SK-N-SH (cell line): ENCODE measurements at regions not wholly inside any gene's neighbourhood (a gene's known extent, or its start where the extent isn't known, plus 50 kb on each side); places are given as distances from the start of the nearest gene placed in this dataset.

Source experiments
- CTCF ChIA-PET: fragments of 300-600, 350-600 bp; formaldehyde crosslinking; extraction: SDS; loops from one replicate; lab custom pipeline; 2021; lab: Yijun Ruan, JAX
- POLR2A ChIA-PET: fragments of 350-600 bp; sonication (Branson Sonifier 250); formaldehyde crosslinking; extraction: SDS; loops from one replicate; lab custom pipeline; 2020; ENCODE audit warnings: antibody characterized with exemption, inconsistent platforms; lab: Yijun Ruan, JAX
- DNase-seq: peaks from one replicate; pipeline ENCODE4 v3.0.0; 2012
- H2AFZ ChIP-seq: fragments of 200-600 bp; sonication (generic); 2 replicates; pipeline ENCODE4 v1.8.1; 2016; ENCODE audit warnings: antibody characterized with exemption, mild to moderate bottlenecking, low read depth
- H3F3A ChIP-seq: fragments of 200-600 bp; sonication (generic); replicated peaks from 2 replicates; pipeline ENCODE3; 2016; ENCODE audit warnings: antibody characterized with exemption, mild to moderate bottlenecking; ENCODE audit not compliant: insufficient read depth
- H3K27ac ChIP-seq, 2 experiments: fragments of 200-500 bp in 1 of 2; fragments of 200-600 bp in 1 of 2; sonication (Bioruptor generic) in 1 of 2; sonication (generic), shearing (Covaris generic) in 1 of 2; 2 replicates each; pipeline versions ENCODE4 v1.5.1 to v1.6.1; 2014 to 2016; ENCODE audit warnings: low read depth in 2 of 2, inconsistent platforms in 1 of 2, low read length in 1 of 2, mild to moderate bottlenecking in 1 of 2, mixed read lengths in 1 of 2
- H3K27me3 ChIP-seq: fragments of 200-600 bp; sonication (generic), shearing (Covaris generic); 2 replicates; pipeline ENCODE4 v1.6.1; 2016; ENCODE audit warnings: mixed run types; ENCODE audit not compliant: insufficient read depth
- H3K36me3 ChIP-seq, 2 experiments: fragments of 200-500 bp in 1 of 2; fragments of 200-600 bp in 1 of 2; sonication (Bioruptor generic) in 1 of 2; sonication (generic) in 1 of 2; replicated peaks in 1 of 2; 2 replicates each; pipeline versions ENCODE3 to v1.5.1; 2014 to 2016; ENCODE audit warnings: low read length in 1 of 2, mild to moderate bottlenecking in 1 of 2; ENCODE audit not compliant: insufficient read depth in 2 of 2, control insufficient read depth in 1 of 2
- H3K4me1 ChIP-seq, 2 experiments: fragments of 200-500 bp in 1 of 2; fragments of 200-600 bp in 1 of 2; sonication (Bioruptor generic) in 1 of 2; sonication (generic), shearing (Covaris generic) in 1 of 2; 2 replicates each; pipeline versions ENCODE4 v1.5.1 to v1.6.1; 2014 to 2016; ENCODE audit warnings: low read depth in 1 of 2, low read length in 1 of 2, mixed run types in 1 of 2; ENCODE audit not compliant: insufficient read depth in 2 of 2, control insufficient read depth in 1 of 2
- H3K4me2 ChIP-seq: fragments of 200-600 bp; sonication (generic), shearing (Covaris generic); 2 replicates; pipeline ENCODE4 v1.6.1; 2017; ENCODE audit warnings: mixed run types
- H3K4me3 ChIP-seq, 2 experiments: fragments of 200-500 bp in 1 of 2; fragments of 200-600 bp in 1 of 2; sonication (Bioruptor generic) in 1 of 2; sonication (generic), shearing (Covaris generic) in 1 of 2; 2 replicates each; pipeline versions ENCODE4 v1.5.1 to v1.8.1; 2014 to 2016; ENCODE audit warnings: low read depth in 2 of 2, inconsistent platforms in 1 of 2, low read length in 1 of 2, mild to moderate bottlenecking in 1 of 2, mixed read lengths in 1 of 2, moderate library complexity in 1 of 2
- H3K79me2 ChIP-seq: fragments of 200-600 bp; sonication (generic); 2 replicates; pipeline ENCODE4 v1.8.1; 2017; ENCODE audit warnings: mild to moderate bottlenecking; ENCODE audit not compliant: insufficient read depth
- H3K9ac ChIP-seq: fragments of 200-600 bp; sonication (generic); 2 replicates; pipeline ENCODE4 v1.6.1; 2017; ENCODE audit warnings: mixed run types
- H3K9me2 ChIP-seq: fragments of 200-600 bp; sonication (generic); 2 replicates; pipeline ENCODE4 v1.6.1; 2017; ENCODE audit warnings: mixed run types
- H3K9me3 ChIP-seq: fragments of 200-600 bp; sonication (generic); 2 replicates; pipeline ENCODE4 v1.6.1; 2017; ENCODE audit warnings: mixed run types, mild to moderate bottlenecking, moderate library complexity
- H4K20me1 ChIP-seq: fragments of 200-600 bp; sonication (generic); 2 replicates; pipeline ENCODE4 v1.6.1; 2017; ENCODE audit warnings: mild to moderate bottlenecking, mixed run types; ENCODE audit not compliant: insufficient read depth
- ELF1 ChIP-seq: IDR thresholded peaks from 2 replicates; pipeline ENCODE4 v1.4.0; 2012
- EZH2phosphoT487 ChIP-seq: fragments of 200-600 bp; sonication (generic); IDR thresholded peaks from 2 replicates; pipeline ENCODE4 v1.6.1; 2017; ENCODE audit warnings: low read depth, mixed run types, mild to moderate bottlenecking, antibody characterized with exemption, moderate library complexity, borderline replicate concordance
- IRF3 ChIP-seq: fragments of 150-350 bp; IDR thresholded peaks from 2 replicates; pipeline ENCODE4 v1.6.1; 2016; ENCODE audit warnings: mild to moderate bottlenecking, low read depth, low read length
- JUND ChIP-seq: IDR thresholded peaks from 2 replicates; pipeline ENCODE4 v1.4.0; 2012
- MXI1 ChIP-seq: IDR thresholded peaks from 2 replicates; pipeline ENCODE4 v1.6.1; 2012; ENCODE audit warnings: mild to moderate bottlenecking, low read depth, low read length, improper control_type of control experiment
- NFIC ChIP-seq: IDR thresholded peaks from 2 replicates; pipeline ENCODE4 v1.4.0; 2012; ENCODE audit warnings: borderline replicate concordance
- NRF1 ChIP-seq: IDR thresholded peaks from 2 replicates; pipeline ENCODE4 v1.6.1; 2012; ENCODE audit warnings: low read depth, mild to moderate bottlenecking, low read length
- PBX3 ChIP-seq: IDR thresholded peaks from 2 replicates; pipeline ENCODE4; 2012
- POLR2AphosphoS5 ChIP-seq: IDR thresholded peaks from 2 replicates; pipeline ENCODE4 v1.6.1; 2012; ENCODE audit warnings: low read depth, low read length
- RAD21 ChIP-seq: IDR thresholded peaks from 2 replicates; pipeline ENCODE4 v1.6.1; 2012; ENCODE audit warnings: mild to moderate bottlenecking, low read length
- RFX5 ChIP-seq: IDR thresholded peaks from 2 replicates; pipeline ENCODE4 v1.6.1; 2012; ENCODE audit warnings: mild to moderate bottlenecking, improper control_type of control experiment, low read length
- SIN3A ChIP-seq: IDR thresholded peaks from 2 replicates; pipeline ENCODE4 v1.6.1; 2012; ENCODE audit warnings: low read depth, mild to moderate bottlenecking, low read length, moderate library complexity, borderline replicate concordance
- SMC3 ChIP-seq: IDR thresholded peaks from 2 replicates; pipeline ENCODE4 v1.6.1; 2012; ENCODE audit warnings: low read depth, low read length, improper control_type of control experiment
- TAF1 ChIP-seq: IDR thresholded peaks from 2 replicates; pipeline ENCODE4 v1.6.1; 2012; ENCODE audit warnings: low read depth, mild to moderate bottlenecking, low read length, moderate library complexity, borderline replicate concordance
- WGBS: methylation state at CpG from one replicate; pipeline ENCODE4 v1.1.6; 2017; ENCODE audit warnings: low lambda C conversion rate; 5-methylcytosine and 5-hydroxymethylcytosine counted together
- TF ChIP-seq, protein P1 (sequence below): IDR thresholded peaks from 2 replicates; pipeline ENCODE4 v1.4.0; 2012; ENCODE audit warnings: low read depth, borderline replicate concordance
- TF ChIP-seq, protein P2 (sequence below): IDR thresholded peaks from 2 replicates; pipeline ENCODE4 v1.4.0; 2012; ENCODE audit warnings: low read depth

DNA sequence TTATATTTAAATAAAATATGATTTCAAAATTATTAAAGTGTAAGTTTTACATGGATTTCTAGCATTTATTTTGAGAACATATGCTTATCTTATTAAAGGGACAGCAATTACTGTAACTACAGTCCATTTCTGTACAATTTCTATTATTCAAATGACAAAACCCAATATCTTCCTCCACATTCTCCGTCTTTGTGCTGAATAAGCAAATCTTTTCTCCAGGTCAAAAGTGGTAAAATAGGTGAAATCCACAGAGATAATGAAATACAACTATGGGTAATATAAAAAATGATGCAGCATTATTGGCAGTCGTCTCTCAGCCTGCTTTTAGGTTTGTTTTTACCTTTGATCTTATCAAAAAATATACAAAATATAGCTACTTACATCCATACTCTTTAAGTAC is 79.4 kb upstream of the OTX2 start:
- Histone ChIP-seq H3K79me2 (no peaks in the 10 kb centered on the region), H3K9ac (no peak overlapping the region), H2AFZ (no peak overlapping the region), H3K4me3 (no peak overlapping the region), H3K27me3 (no peaks in the 10 kb centered on the region), H3K9me3 (no peaks in the 10 kb centered on the region), H3K4me2 (no peak overlapping the region), H4K20me1 (no peaks in the 10 kb centered on the region), H3K4me1 (no peaks in the 10 kb centered on the region; a peak in 1 of 4 replicates), H3F3A (no peaks in the 10 kb centered on the region), H3K27ac (no peak overlapping the region), H3K36me3 (no peaks in the 10 kb centered on the region), H3K9me2 (no peaks in the 10 kb centered on the region)
- ChIA-PET CTCF (no interaction called here), POLR2A (no interaction called here)
- WGBS: 1% methylated on average over 2 of the region's 2 CpGs
- no peak for TF ChIP-seq NFIC
- no peak for TF ChIP-seq RFX5
- no peak for TF ChIP-seq EZH2phosphoT487
- TF ChIP-seq NRF1: no peak
- no peak for TF ChIP-seq PBX3
- TF ChIP-seq RAD21: no peak
- no peak for TF ChIP-seq JUND
- no peak for TF ChIP-seq SIN3A
- TF ChIP-seq POLR2AphosphoS5: no peak
- no peak for TF ChIP-seq TAF1
- TF ChIP-seq, protein P1, sequence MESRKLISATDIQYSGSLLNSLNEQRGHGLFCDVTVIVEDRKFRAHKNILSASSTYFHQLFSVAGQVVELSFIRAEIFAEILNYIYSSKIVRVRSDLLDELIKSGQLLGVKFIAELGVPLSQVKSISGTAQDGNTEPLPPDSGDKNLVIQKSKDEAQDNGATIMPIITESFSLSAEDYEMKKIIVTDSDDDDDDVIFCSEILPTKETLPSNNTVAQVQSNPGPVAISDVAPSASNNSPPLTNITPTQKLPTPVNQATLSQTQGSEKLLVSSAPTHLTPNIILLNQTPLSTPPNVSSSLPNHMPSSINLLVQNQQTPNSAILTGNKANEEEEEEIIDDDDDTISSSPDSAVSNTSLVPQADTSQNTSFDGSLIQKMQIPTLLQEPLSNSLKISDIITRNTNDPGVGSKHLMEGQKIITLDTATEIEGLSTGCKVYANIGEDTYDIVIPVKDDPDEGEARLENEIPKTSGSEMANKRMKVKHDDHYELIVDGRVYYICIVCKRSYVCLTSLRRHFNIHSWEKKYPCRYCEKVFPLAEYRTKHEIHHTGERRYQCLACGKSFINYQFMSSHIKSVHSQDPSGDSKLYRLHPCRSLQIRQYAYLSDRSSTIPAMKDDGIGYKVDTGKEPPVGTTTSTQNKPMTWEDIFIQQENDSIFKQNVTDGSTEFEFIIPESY: no peak
- no peak for DNase-seq

DNA sequence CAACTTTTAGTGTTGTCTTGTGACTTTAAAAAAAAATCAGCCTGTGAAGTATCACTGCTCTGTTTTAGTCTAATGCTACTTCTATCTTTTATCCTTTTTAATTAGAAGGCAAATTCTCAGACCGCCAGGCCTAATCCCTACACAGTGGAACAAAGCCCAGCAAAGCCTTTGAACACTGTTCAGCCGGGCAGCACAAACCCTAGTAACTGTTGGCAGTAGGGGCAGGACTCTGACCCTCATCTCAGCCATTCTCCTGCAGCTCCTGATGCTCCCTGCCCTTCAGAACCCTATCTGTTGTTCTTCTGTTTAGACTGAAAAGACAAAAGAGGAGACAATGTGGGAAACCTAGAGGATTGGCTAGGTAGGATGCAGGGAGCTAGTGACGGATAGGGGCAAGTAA is 78.0 kb upstream of the OTX2 start:
- Histone ChIP-seq H3K27ac (no peak overlapping the region), H3K9me2 (no peaks in the 10 kb centered on the region), H3K27me3 (no peaks in the 10 kb centered on the region), H3K9ac (no peak overlapping the region), H3K9me3 (no peaks in the 10 kb centered on the region), H3K79me2 (no peaks in the 10 kb centered on the region), H3K4me1 (no peaks in the 10 kb centered on the region; a peak in 1 of 4 replicates), H3F3A (no peaks in the 10 kb centered on the region), H3K4me3 (no peak overlapping the region), H3K36me3 (no peaks in the 10 kb centered on the region), H4K20me1 (no peaks in the 10 kb centered on the region), H2AFZ (no peak overlapping the region), H3K4me2 (no peak overlapping the region)
- POLR2A ChIA-PET: no interaction called here
- DNase-seq: no peak
- CTCF ChIA-PET: no interaction called here
- WGBS: 6% methylated on average over 3 of the region's 3 CpGs
- no peak for TF ChIP-seq MXI1
- TF ChIP-seq, protein P2, sequence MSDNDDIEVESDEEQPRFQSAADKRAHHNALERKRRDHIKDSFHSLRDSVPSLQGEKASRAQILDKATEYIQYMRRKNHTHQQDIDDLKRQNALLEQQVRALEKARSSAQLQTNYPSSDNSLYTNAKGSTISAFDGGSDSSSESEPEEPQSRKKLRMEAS: no peak
- no peak for TF ChIP-seq IRF3
- no peak for TF ChIP-seq PBX3
- TF ChIP-seq, protein P1: no peak
- no peak for TF ChIP-seq NRF1
- TF ChIP-seq SMC3: no peak
- no peak for TF ChIP-seq ELF1
